ENCODE measurements at regions not wholly inside any gene's neighbourhood (a gene's known extent, or its start where the extent isn't known, plus 50 kb on each side); places are given as distances from the start of the nearest gene placed in this dataset.

- Histone ChIP-seq H2BK5ac (ENCODE audit: low read depth, low read length, poor library complexity, severe bottlenecking) (no peak overlapping the region), H4K91ac (ENCODE audit: low read length) (no peak overlapping the region), H3K4me1 (ENCODE audit: control insufficient read depth, insufficient read depth, low read depth, low read length) (no peaks in the 10 kb centered on the region), H2BK12ac (ENCODE audit: low read length in 2 of 2) (no peak overlapping the region), H3K79me1 (replicated peaks; ENCODE audit: low read length, poor library complexity, severe bottlenecking) (no peaks in the 10 kb centered on the region), H2AFZ (ENCODE audit: low read depth, low read length) (no peak overlapping the region), H3K4me3 (ENCODE audit: insufficient read depth in 1 of 2, low read depth in 1 of 2, low read length in 2 of 2) (no peak overlapping the region), H3K9ac (ENCODE audit: low read length) (no peak overlapping the region), H3K27ac (ENCODE audit: low read length, poor library complexity, severe bottlenecking) (no peak overlapping the region), H3K4ac (ENCODE audit: low read depth in 1 of 2, low read length in 2 of 2) (no peak overlapping the region), H3K4me2 (ENCODE audit: low read length, poor library complexity, severe bottlenecking) (no peak overlapping the region), H3K18ac (ENCODE audit: low read depth in 1 of 2, low read length in 2 of 2) (no peak overlapping the region), H3K9me3 (ENCODE audit: control insufficient read depth, low read length) (no peaks in the 10 kb centered on the region), H2BK120ac (ENCODE audit: low read depth, low read length) (no peak overlapping the region), H3K14ac (ENCODE audit: low read length in 2 of 2) (no peak overlapping the region), H3K27me3 (ENCODE audit: control insufficient read depth in 1 of 2, insufficient read depth in 1 of 2, low read length in 2 of 2) (no peaks in the 10 kb centered on the region), H2AK5ac (ENCODE audit: low read length, severe bottlenecking) (no peak overlapping the region), H3K23ac (ENCODE audit: low read length in 2 of 2) (no peak overlapping the region), H2BK15ac (ENCODE audit: low read depth, poor library complexity, severe bottlenecking) (no peak overlapping the region), H4K8ac (ENCODE audit: low read length) (no peak overlapping the region), H3K36me3 (ENCODE audit: control insufficient read depth in 1 of 2, insufficient read depth in 2 of 2, low read depth in 1 of 2, low read length in 2 of 2) (no peaks in the 10 kb centered on the region)
- 64% methylated on average over 1 of the region's 2 CpGs for WGBS
- no peak for DNase-seq
Measured at GRCh38 chr5:67435032-67435431, 238.4 kb upstream of the CD180 start.

- Histone ChIP-seq H3K27ac (ENCODE audit: low read length, poor library complexity, severe bottlenecking) (no peak overlapping the region), H3K9me3 (ENCODE audit: control insufficient read depth, low read length) (no peaks in the 10 kb centered on the region), H2BK120ac (ENCODE audit: low read depth, low read length) (no peak overlapping the region), H2BK12ac (ENCODE audit: low read length in 2 of 2) (peak overlapping the region in 1 of 2 experiments; percentile 71), H3K4me1 (ENCODE audit: control insufficient read depth, insufficient read depth, low read depth, low read length) (no peaks in the 10 kb centered on the region), H3K4me3 (ENCODE audit: insufficient read depth in 1 of 2, low read depth in 1 of 2, low read length in 2 of 2) (no peak overlapping the region), H3K23ac (ENCODE audit: low read length in 2 of 2) (no peak overlapping the region), H3K9ac (ENCODE audit: low read length) (no peak overlapping the region), H4K8ac (ENCODE audit: low read length) (no peak overlapping the region), H2AFZ (ENCODE audit: low read depth, low read length) (no peak overlapping the region), H3K18ac (ENCODE audit: low read depth in 1 of 2, low read length in 2 of 2) (no peak overlapping the region), H3K27me3 (ENCODE audit: control insufficient read depth in 1 of 2, insufficient read depth in 1 of 2, low read length in 2 of 2) (no peaks in the 10 kb centered on the region), H2AK5ac (ENCODE audit: low read length, severe bottlenecking) (no peak overlapping the region), H3K4ac (ENCODE audit: low read depth in 1 of 2, low read length in 2 of 2) (peak overlapping the region in 1 of 2 experiments; percentile 58), H4K91ac (ENCODE audit: low read length) (no peak overlapping the region), H3K36me3 (ENCODE audit: control insufficient read depth in 1 of 2, insufficient read depth in 2 of 2, low read depth in 1 of 2, low read length in 2 of 2) (no peaks in the 10 kb centered on the region), H3K4me2 (ENCODE audit: low read length, poor library complexity, severe bottlenecking) (no peak overlapping the region), H3K79me1 (replicated peaks; ENCODE audit: low read length, poor library complexity, severe bottlenecking) (no peaks in the 10 kb centered on the region), H2BK15ac (ENCODE audit: low read depth, poor library complexity, severe bottlenecking) (no peak overlapping the region), H3K14ac (ENCODE audit: low read length in 2 of 2) (no peak overlapping the region), H2BK5ac (ENCODE audit: low read depth, low read length, poor library complexity, severe bottlenecking) (no peak overlapping the region)
- 19% methylated on average over 2 of the region's 4 CpGs for WGBS
- DNase-seq = no peak
Measured at GRCh38 chr5:67434466-67434865, 237.9 kb upstream of the CD180 start.

GRCh38 chr5:67432606-67433005 is 236.0 kb upstream of the CD180 start:
- H2BK15ac ChIP-seq (ENCODE audit: low read depth, poor library complexity, severe bottlenecking) = no peak overlapping the region
- H3K4me1 ChIP-seq (ENCODE audit: control insufficient read depth, insufficient read depth, low read depth, low read length) = no peaks in the 10 kb centered on the region
- no peak overlapping the region for H2BK5ac ChIP-seq (ENCODE audit: low read depth, low read length, poor library complexity, severe bottlenecking)
- H3K9me3 ChIP-seq (ENCODE audit: control insufficient read depth, low read length) = no peaks in the 10 kb centered on the region
- no peaks in the 10 kb centered on the region for H3K36me3 ChIP-seq (ENCODE audit: control insufficient read depth in 1 of 2, insufficient read depth in 2 of 2, low read depth in 1 of 2, low read length in 2 of 2)
- no peak overlapping the region for H2BK120ac ChIP-seq (ENCODE audit: low read depth, low read length)
- 97% methylated on average over 2 of the region's 3 CpGs for WGBS
- no peaks in the 10 kb centered on the region for H3K27me3 ChIP-seq (ENCODE audit: control insufficient read depth in 1 of 2, insufficient read depth in 1 of 2, low read length in 2 of 2)
- no peak overlapping the region for H2AK5ac ChIP-seq (ENCODE audit: low read length, severe bottlenecking)
- H3K18ac ChIP-seq (ENCODE audit: low read depth in 1 of 2, low read length in 2 of 2) = peak overlapping the region in 1 of 2 experiments; percentile 34
- H3K27ac ChIP-seq (ENCODE audit: low read length, poor library complexity, severe bottlenecking) = no peak overlapping the region
- H3K79me1 ChIP-seq (replicated peaks; ENCODE audit: low read length, poor library complexity, severe bottlenecking) = no peaks in the 10 kb centered on the region
- no peak overlapping the region for H2AFZ ChIP-seq (ENCODE audit: low read depth, low read length)
- H3K4me3 ChIP-seq (ENCODE audit: insufficient read depth in 1 of 2, low read depth in 1 of 2, low read length in 2 of 2) = no peak overlapping the region
- no peak overlapping the region for H4K8ac ChIP-seq (ENCODE audit: low read length)
- peak overlapping the region in 1 of 2 experiments; percentile 71 for H2BK12ac ChIP-seq (ENCODE audit: low read length in 2 of 2)
- no peak overlapping the region for H3K23ac ChIP-seq (ENCODE audit: low read length in 2 of 2)
- no peak overlapping the region for H4K91ac ChIP-seq (ENCODE audit: low read length)
- H3K9ac ChIP-seq (ENCODE audit: low read length) = no peak overlapping the region
- no peak for DNase-seq
- no peak overlapping the region for H3K14ac ChIP-seq (ENCODE audit: low read length in 2 of 2)
- H3K4ac ChIP-seq (ENCODE audit: low read depth in 1 of 2, low read length in 2 of 2) = peak overlapping the region in 1 of 2 experiments; percentile 37
- H3K4me2 ChIP-seq (ENCODE audit: low read length, poor library complexity, severe bottlenecking) = no peak overlapping the region

- Histone ChIP-seq H4K91ac (ENCODE audit: low read length) (peak overlapping the region; percentile 18), H3K27me3 (ENCODE audit: control insufficient read depth in 1 of 2, insufficient read depth in 1 of 2, low read length in 2 of 2) (no peaks in the 10 kb centered on the region), H3K4me2 (ENCODE audit: low read length, poor library complexity, severe bottlenecking) (no peak overlapping the region), H3K4me1 (ENCODE audit: control insufficient read depth, insufficient read depth, low read depth, low read length) (no peaks in the 10 kb centered on the region), H2BK12ac (ENCODE audit: low read length in 2 of 2) (peak overlapping the region; percentile 21 to 64), H2BK120ac (ENCODE audit: low read depth, low read length) (peak overlapping the region; percentile 15), H3K9me3 (ENCODE audit: control insufficient read depth, low read length) (no peaks in the 10 kb centered on the region), H2BK5ac (ENCODE audit: low read depth, low read length, poor library complexity, severe bottlenecking) (no peak overlapping the region), H3K36me3 (ENCODE audit: control insufficient read depth in 1 of 2, insufficient read depth in 2 of 2, low read depth in 1 of 2, low read length in 2 of 2) (no peaks in the 10 kb centered on the region), H3K27ac (ENCODE audit: low read length, poor library complexity, severe bottlenecking) (no peak overlapping the region), H4K8ac (ENCODE audit: low read length) (no peak overlapping the region), H3K9ac (ENCODE audit: low read length) (no peak overlapping the region), H3K4ac (ENCODE audit: low read depth in 1 of 2, low read length in 2 of 2) (peak overlapping the region in 1 of 2 experiments; percentile 35), H2BK15ac (ENCODE audit: low read depth, poor library complexity, severe bottlenecking) (no peak overlapping the region), H2AK5ac (ENCODE audit: low read length, severe bottlenecking) (no peak overlapping the region), H3K14ac (ENCODE audit: low read length in 2 of 2) (no peak overlapping the region), H2AFZ (ENCODE audit: low read depth, low read length) (no peak overlapping the region), H3K23ac (ENCODE audit: low read length in 2 of 2) (no peak overlapping the region), H3K4me3 (ENCODE audit: insufficient read depth in 1 of 2, low read depth in 1 of 2, low read length in 2 of 2) (no peak overlapping the region), H3K79me1 (replicated peaks; ENCODE audit: low read length, poor library complexity, severe bottlenecking) (no peaks in the 10 kb centered on the region), H3K18ac (ENCODE audit: low read depth in 1 of 2, low read length in 2 of 2) (peak overlapping the region; percentile 79 to 90)
- peak; percentile 61 for DNase-seq
- 70% methylated on average over 4 of the region's 4 CpGs for WGBS
Measured at GRCh38 chr5:67431191-67431590, 234.6 kb upstream of the CD180 start.
